HCT116 (cell line): ENCODE measurements at regions not wholly inside any gene's neighbourhood (a gene's known extent, or its start where the extent isn't known, plus 50 kb on each side); places are given as distances from the start of the nearest gene placed in this dataset.

Source experiments
- ATAC-seq: fragments of 200-7000 bp; cut with Tn5 transposase; 2 replicates; pipeline ENCODE4 v1.9.1; 2020; ENCODE audit warnings: mild to moderate bottlenecking, moderate library complexity
- BruUV-seq: library from RNA; stranded (reverse); fragments of 400-500 nt; replicated peaks from 2 replicates; lab custom pipeline; 2021; lab: Mats Ljungman, UMichigan
- CTCF ChIA-PET: fragments of 300-600 bp; sonication (Branson Sonifier 250); formaldehyde crosslinking; loops from one replicate; lab custom pipeline; 2021; ENCODE audit warnings: antibody characterized with exemption; lab: Charles Lee
- POLR2A ChIA-PET: fragments of 300-600, 350-600 bp; sonication (Branson Sonifier 250); formaldehyde crosslinking; loops from one replicate; lab custom pipeline; 2021; ENCODE audit warnings: antibody characterized with exemption; lab: Charles Lee
- RAD21 ChIA-PET, 2 experiments: fragments of 300-600 bp; sonication (Branson Sonifier 250); formaldehyde crosslinking; loops; one replicate each; lab custom pipeline; 2023; ENCODE audit warnings: low total read pairs in 2 of 2; ENCODE audit not compliant: uncharacterized antibody in 2 of 2, unreplicated experiment in 2 of 2, low non-redundant PET in 1 of 2; lab: Charles Lee
- DNase-seq: peaks from one replicate; pipeline ENCODE4 v3.0.0-alpha.2; 2010; ENCODE audit warnings: low read depth, low spot score
- H2AFZ ChIP-seq: fragments of 200-600 bp; shearing (Covaris generic), sonication (generic); 2 replicates; pipeline ENCODE4 v1.6.1; 2017; ENCODE audit warnings: low read depth, mixed run types, mixed read lengths, antibody characterized with exemption, low read length; ENCODE audit not compliant: poor library complexity, severe bottlenecking
- H3K27ac ChIP-seq: 2 replicates; pipeline ENCODE4 v1.5.1; 2012; ENCODE audit warnings: low read depth, low read length
- H3K27me3 ChIP-seq: fragments of 200-600 bp; sonication (generic); 2 replicates; pipeline ENCODE4 v1.6.1; 2016; ENCODE audit warnings: mixed run types, low read length, mixed read lengths; ENCODE audit not compliant: insufficient read depth
- H3K36me3 ChIP-seq, 2 experiments: fragments of 200-500 bp in 1 of 2; fragments of 200-600 bp in 1 of 2; sonication (Bioruptor generic) in 1 of 2; sonication (generic) in 1 of 2; 2 replicates each; pipeline versions ENCODE4 v1.5.1 to v1.6.1; 2014 to 2016; ENCODE audit warnings: low read length in 2 of 2, inconsistent platforms in 1 of 2, mixed read lengths in 1 of 2, mixed run types in 1 of 2; ENCODE audit not compliant: insufficient read depth in 2 of 2, control insufficient read depth in 1 of 2
- H3K4me1 ChIP-seq, 2 experiments: fragments of 200-600 bp in 1 of 2; sonication (generic) in 1 of 2; 2 replicates each; pipeline versions ENCODE4 v1.5.1 to v1.6.1; 2012 to 2017; ENCODE audit warnings: low read length in 2 of 2, inconsistent platforms in 1 of 2, mild to moderate bottlenecking in 1 of 2, mixed read lengths in 1 of 2, mixed run types in 1 of 2, moderate library complexity in 1 of 2; ENCODE audit not compliant: insufficient read depth in 2 of 2, control insufficient read depth in 1 of 2
- H3K4me2 ChIP-seq: fragments of 200-600 bp; sonication (generic); 2 replicates; pipeline ENCODE4 v1.6.1; 2017; ENCODE audit warnings: mixed run types, low read length, mixed read lengths
- H3K4me3 ChIP-seq, 2 experiments: fragments of 200-600 bp in 1 of 2; sonication (generic) in 1 of 2; replicated peaks in 1 of 2; 2 replicates each; pipeline ENCODE4 v1.5.1; 2011 to 2016; ENCODE audit warnings: low read length in 2 of 2, control low read depth in 1 of 2, low read depth in 1 of 2, mild to moderate bottlenecking in 1 of 2, mixed read lengths in 1 of 2, mixed run types in 1 of 2
- H3K79me2 ChIP-seq: fragments of 200-600 bp; sonication (generic); 2 replicates; pipeline ENCODE4 v1.6.1; 2017; ENCODE audit warnings: mild to moderate bottlenecking, mixed run types, low read length, moderate library complexity, mixed read lengths; ENCODE audit not compliant: insufficient read depth
- H3K9ac ChIP-seq: fragments of 200-600 bp; sonication (generic); 2 replicates; pipeline ENCODE4 v1.6.1; 2016; ENCODE audit warnings: low read length, mixed read lengths
- H3K9me2 ChIP-seq: fragments of 200-600 bp; sonication (generic), shearing (Covaris generic); 2 replicates; pipeline ENCODE4 v1.6.1; 2017; ENCODE audit warnings: mixed run types, mild to moderate bottlenecking, moderate library complexity; ENCODE audit not compliant: insufficient read depth
- H3K9me3 ChIP-seq, 2 experiments: fragments of 200-500 bp in 1 of 2; fragments of 200-600 bp in 1 of 2; sonication (Bioruptor generic) in 1 of 2; sonication (generic) in 1 of 2; 2 replicates each; pipeline ENCODE4 v1.6.1; 2014 to 2017; ENCODE audit warnings: low read length in 2 of 2, mixed read lengths in 2 of 2, inconsistent platforms in 1 of 2, low read depth in 1 of 2, mild to moderate bottlenecking in 1 of 2, mixed run types in 1 of 2, moderate library complexity in 1 of 2; ENCODE audit not compliant: control insufficient read depth in 1 of 2, insufficient read depth in 1 of 2
- H4K20me1 ChIP-seq: fragments of 200-600 bp; sonication (generic), shearing (Covaris generic); 2 replicates; pipeline ENCODE4 v1.6.1; 2017; ENCODE audit warnings: mixed run types, mild to moderate bottlenecking, moderate library complexity; ENCODE audit not compliant: insufficient read depth
- ATF3 ChIP-seq: IDR thresholded peaks from 2 replicates; pipeline ENCODE4 v1.6.1; 2012
- CBX3 ChIP-seq: IDR thresholded peaks from 2 replicates; pipeline ENCODE4 v1.6.1; 2012; ENCODE audit warnings: low read depth
- CEBPB ChIP-seq: IDR thresholded peaks from 2 replicates; pipeline ENCODE4 v1.6.1; 2012; ENCODE audit warnings: low read depth
- EGR1 ChIP-seq: IDR thresholded peaks from 2 replicates; pipeline ENCODE4 v1.6.1; 2012; ENCODE audit warnings: low read depth
- ELF1 ChIP-seq: IDR thresholded peaks from 2 replicates; pipeline ENCODE4 v1.6.1; 2012; ENCODE audit warnings: low read depth, borderline replicate concordance
- EZH2phosphoT487 ChIP-seq: fragments of 200-600 bp; IDR thresholded peaks from 2 replicates; pipeline ENCODE4 v1.6.1; 2018; ENCODE audit warnings: antibody characterized with exemption, borderline replicate concordance
- FOSL1 ChIP-seq: IDR thresholded peaks from 2 replicates; pipeline ENCODE4 v1.6.1; 2012; ENCODE audit warnings: low read depth
- JUND ChIP-seq: IDR thresholded peaks from 2 replicates; pipeline ENCODE4 v1.6.1; 2012
- POLR2AphosphoS5 ChIP-seq: IDR thresholded peaks from 2 replicates; pipeline ENCODE4 v1.6.1; 2011; ENCODE audit warnings: mild to moderate bottlenecking, low read depth, low read length, moderate library complexity
- RAD21 ChIP-seq: IDR thresholded peaks from 2 replicates; pipeline ENCODE4 v1.6.1; 2012; ENCODE audit warnings: low read depth, mild to moderate bottlenecking
- REST ChIP-seq: IDR thresholded peaks from 2 replicates; pipeline ENCODE4 v1.6.1; 2012; ENCODE audit warnings: low read depth
- SIN3A ChIP-seq: IDR thresholded peaks from 2 replicates; pipeline ENCODE4 v1.6.1; 2012; ENCODE audit warnings: low read depth
- YY1 ChIP-seq: IDR thresholded peaks from 2 replicates; pipeline ENCODE4 v1.6.1; 2011; ENCODE audit warnings: low read length, low read depth, moderate library complexity, mild to moderate bottlenecking; ENCODE audit not compliant: insufficient replicate concordance; ENCODE audit errors: extremely low read depth
- ZFX ChIP-seq: fragments of 450-650 bp; IDR thresholded peaks from 2 replicates; pipeline ENCODE4 v1.6.1; 2017
- ZNF274 ChIP-seq: fragments of 200-500 bp; sonication (Bioruptor generic); IDR thresholded peaks from 2 replicates; pipeline ENCODE4 v1.6.1; 2014; ENCODE audit warnings: mild to moderate bottlenecking, low read depth, low read length, inconsistent platforms
- intact Hi-C: fragments of 100-400 bp; cut with micrococcal nuclease; formaldehyde crosslinking; loops from 2 replicates; pipeline ENCODE4 v1.10.0; 2022
- TF ChIP-seq, protein P1 (sequence below), 3 experiments: fragments of 200-600 bp in 1 of 3; sonication (generic) in 1 of 3; IDR thresholded peaks in 2 of 3; conservative IDR thresholded peaks in 1 of 3; 2 replicates each; pipeline ENCODE4 v1.5.1; 2012 to 2017; ENCODE audit warnings: low read depth in 2 of 3, low read length in 2 of 3, antibody characterized with exemption in 1 of 3, borderline replicate concordance in 1 of 3, control low read depth in 1 of 3, mild to moderate bottlenecking in 1 of 3, mixed read lengths in 1 of 3, mixed run types in 1 of 3, moderate library complexity in 1 of 3; ENCODE audit not compliant: insufficient read depth in 1 of 3
- TF ChIP-seq, protein P2 (sequence below): IDR thresholded peaks from 2 replicates; pipeline ENCODE4 v1.6.1; 2011; ENCODE audit warnings: mild to moderate bottlenecking, low read length, moderate library complexity; ENCODE audit not compliant: insufficient replicate concordance; ENCODE audit errors: extremely low read depth

DNA sequence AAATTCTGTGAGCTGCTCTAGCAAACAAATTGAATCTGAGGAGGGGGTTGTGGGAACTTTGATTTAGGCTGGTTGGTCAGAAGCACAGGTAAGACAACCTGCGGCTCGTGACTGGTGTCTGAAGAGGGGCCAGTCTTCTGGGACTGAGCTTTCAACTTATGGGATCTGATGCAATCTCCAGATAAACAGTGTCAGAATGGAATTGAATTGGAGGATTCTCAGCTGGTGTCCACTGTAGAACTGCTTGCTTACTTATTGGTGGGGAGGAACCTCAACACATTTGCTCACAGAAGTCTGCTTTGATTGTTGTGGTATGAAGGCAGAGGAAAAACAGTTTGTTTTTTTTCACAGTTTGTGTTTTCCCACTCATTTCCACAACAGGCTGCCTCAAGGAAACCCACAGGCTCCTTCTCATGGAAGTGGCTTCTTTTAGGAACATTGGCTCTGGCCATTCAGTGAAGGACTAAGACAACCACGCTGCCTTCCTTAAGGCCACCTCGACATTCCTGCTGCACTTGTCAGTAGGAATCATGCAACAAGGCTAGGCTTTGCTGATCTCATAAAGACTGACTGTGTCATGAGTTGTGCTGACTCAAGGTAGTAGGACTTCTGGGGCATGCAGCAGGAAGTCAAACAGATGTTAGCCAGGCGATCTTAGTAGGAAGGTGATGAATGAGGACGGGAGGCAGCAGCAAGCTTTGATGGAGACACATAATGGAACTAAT is 104.7 kb downstream of the TSN start:
- H3K4me1 ChIP-seq = no peaks in the 10 kb centered on the region
- POLR2A ChIA-PET = no interaction called here
- H3K9ac ChIP-seq = no peak overlapping the region
- intact Hi-C loops = no loop called here
- H2AFZ ChIP-seq = no peak overlapping the region
- RAD21 ChIA-PET = no interaction called here
- DNase-seq (no peak), ATAC-seq (no peak)
- peaks cover 35% of the 10 kb centered on the region for H3K27me3 ChIP-seq
- CTCF ChIA-PET = no interaction called here
- H3K27ac ChIP-seq = no peak overlapping the region
- TF ChIP-seq SIN3A (no peak), EZH2phosphoT487 (no peak), EGR1 (no peak), ELF1 (no peak), POLR2AphosphoS5 (no peak), YY1 (no peak), ATF3 (no peak), REST (no peak), CBX3 (no peak), ZFX (no peak), JUND (no peak), FOSL1 (no peak), RAD21 (no peak), ZNF274 (no peak), CEBPB (no peak)
- TF ChIP-seq, protein P1, sequence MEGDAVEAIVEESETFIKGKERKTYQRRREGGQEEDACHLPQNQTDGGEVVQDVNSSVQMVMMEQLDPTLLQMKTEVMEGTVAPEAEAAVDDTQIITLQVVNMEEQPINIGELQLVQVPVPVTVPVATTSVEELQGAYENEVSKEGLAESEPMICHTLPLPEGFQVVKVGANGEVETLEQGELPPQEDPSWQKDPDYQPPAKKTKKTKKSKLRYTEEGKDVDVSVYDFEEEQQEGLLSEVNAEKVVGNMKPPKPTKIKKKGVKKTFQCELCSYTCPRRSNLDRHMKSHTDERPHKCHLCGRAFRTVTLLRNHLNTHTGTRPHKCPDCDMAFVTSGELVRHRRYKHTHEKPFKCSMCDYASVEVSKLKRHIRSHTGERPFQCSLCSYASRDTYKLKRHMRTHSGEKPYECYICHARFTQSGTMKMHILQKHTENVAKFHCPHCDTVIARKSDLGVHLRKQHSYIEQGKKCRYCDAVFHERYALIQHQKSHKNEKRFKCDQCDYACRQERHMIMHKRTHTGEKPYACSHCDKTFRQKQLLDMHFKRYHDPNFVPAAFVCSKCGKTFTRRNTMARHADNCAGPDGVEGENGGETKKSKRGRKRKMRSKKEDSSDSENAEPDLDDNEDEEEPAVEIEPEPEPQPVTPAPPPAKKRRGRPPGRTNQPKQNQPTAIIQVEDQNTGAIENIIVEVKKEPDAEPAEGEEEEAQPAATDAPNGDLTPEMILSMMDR (IDR thresholded peaks at IDR 0.05 in 2 of 3, conservative IDR thresholded peaks at IDR 0.05 in 1 of 3; ENCODE audit: borderline replicate concordance in 1 of 3, insufficient read depth in 1 of 3, low read depth in 2 of 3, low read length in 2 of 3) = no peak
- TF ChIP-seq, protein P2, sequence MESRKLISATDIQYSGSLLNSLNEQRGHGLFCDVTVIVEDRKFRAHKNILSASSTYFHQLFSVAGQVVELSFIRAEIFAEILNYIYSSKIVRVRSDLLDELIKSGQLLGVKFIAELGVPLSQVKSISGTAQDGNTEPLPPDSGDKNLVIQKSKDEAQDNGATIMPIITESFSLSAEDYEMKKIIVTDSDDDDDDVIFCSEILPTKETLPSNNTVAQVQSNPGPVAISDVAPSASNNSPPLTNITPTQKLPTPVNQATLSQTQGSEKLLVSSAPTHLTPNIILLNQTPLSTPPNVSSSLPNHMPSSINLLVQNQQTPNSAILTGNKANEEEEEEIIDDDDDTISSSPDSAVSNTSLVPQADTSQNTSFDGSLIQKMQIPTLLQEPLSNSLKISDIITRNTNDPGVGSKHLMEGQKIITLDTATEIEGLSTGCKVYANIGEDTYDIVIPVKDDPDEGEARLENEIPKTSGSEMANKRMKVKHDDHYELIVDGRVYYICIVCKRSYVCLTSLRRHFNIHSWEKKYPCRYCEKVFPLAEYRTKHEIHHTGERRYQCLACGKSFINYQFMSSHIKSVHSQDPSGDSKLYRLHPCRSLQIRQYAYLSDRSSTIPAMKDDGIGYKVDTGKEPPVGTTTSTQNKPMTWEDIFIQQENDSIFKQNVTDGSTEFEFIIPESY = no peak
- no peaks in the 10 kb centered on the region for H3K36me3 ChIP-seq
- no peaks in the 10 kb centered on the region for H4K20me1 ChIP-seq
- no peaks in the 10 kb centered on the region for H3K9me3 ChIP-seq
- H3K4me2 ChIP-seq = no peak overlapping the region
- no TSS peak for BruUV-seq
- no peak overlapping the region for H3K4me3 ChIP-seq
- H3K79me2 ChIP-seq = no peaks in the 10 kb centered on the region
- H3K9me2 ChIP-seq = no peaks in the 10 kb centered on the region
